Bronchial epithelial cell (primary cell): ENCODE measurements at regions not wholly inside any gene's neighbourhood (a gene's known extent, or its start where the extent isn't known, plus 50 kb on each side); places are given as distances from the start of the nearest gene placed in this dataset.
"Not testable (repeated sequence)": the region's sequence is repeated elsewhere in the genome, so short reads cannot be mapped to it uniquely, and the experiment has no call there.

Experiments used
- DNase-seq: peaks from one replicate; pipeline ENCODE4 v3.0.0-alpha.2; 2010; ENCODE audit warnings: low read depth
- FAIRE-seq: peaks from 2 replicates; lab custom pipeline; 2011; peaks lifted over from hg19 to GRCh38; lab: Jason Lieb, UNC
- H3K27me3 ChIP-seq: 2 replicates; pipeline ENCODE4 v1.5.1; 2011; ENCODE audit warnings: low read length; ENCODE audit not compliant: control insufficient read depth, insufficient read depth
- H3K36me3 ChIP-seq: 2 replicates; pipeline ENCODE4 v1.5.1; 2011; ENCODE audit warnings: low read length; ENCODE audit not compliant: control insufficient read depth, insufficient read depth
- H3K4me3 ChIP-seq: 2 replicates; pipeline ENCODE4 v1.5.1; 2011; ENCODE audit warnings: mild to moderate bottlenecking, low read depth, low read length, control low read depth
- TF ChIP-seq, protein P1 (sequence below): IDR thresholded peaks from 2 replicates; pipeline ENCODE4 v1.5.1; 2011; ENCODE audit warnings: mild to moderate bottlenecking, moderate library complexity, low read length, control low read depth, inconsistent platforms; ENCODE audit not compliant: insufficient read depth, severe bottlenecking

DNA sequence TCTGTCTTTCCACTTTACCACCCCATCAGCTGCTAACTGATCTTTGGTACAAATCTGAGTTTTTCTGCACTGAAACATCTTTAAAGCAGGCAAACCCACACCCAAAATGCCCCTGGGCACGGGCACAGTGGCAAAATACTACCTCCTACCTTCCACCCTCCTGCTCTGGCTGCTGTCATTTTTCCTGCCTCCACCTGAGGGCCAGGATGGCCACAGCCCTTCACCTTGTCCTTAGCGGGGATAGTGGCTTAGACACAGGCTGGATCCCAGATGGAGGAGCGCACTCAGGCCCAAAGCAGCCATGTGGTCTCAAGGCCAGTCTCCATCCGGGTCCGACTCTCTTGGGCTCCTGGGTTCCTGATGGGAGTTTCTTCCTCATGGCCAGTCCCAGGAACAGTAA lies 98.3 kb downstream of the HIF1AN start:
- TF ChIP-seq, protein P1, sequence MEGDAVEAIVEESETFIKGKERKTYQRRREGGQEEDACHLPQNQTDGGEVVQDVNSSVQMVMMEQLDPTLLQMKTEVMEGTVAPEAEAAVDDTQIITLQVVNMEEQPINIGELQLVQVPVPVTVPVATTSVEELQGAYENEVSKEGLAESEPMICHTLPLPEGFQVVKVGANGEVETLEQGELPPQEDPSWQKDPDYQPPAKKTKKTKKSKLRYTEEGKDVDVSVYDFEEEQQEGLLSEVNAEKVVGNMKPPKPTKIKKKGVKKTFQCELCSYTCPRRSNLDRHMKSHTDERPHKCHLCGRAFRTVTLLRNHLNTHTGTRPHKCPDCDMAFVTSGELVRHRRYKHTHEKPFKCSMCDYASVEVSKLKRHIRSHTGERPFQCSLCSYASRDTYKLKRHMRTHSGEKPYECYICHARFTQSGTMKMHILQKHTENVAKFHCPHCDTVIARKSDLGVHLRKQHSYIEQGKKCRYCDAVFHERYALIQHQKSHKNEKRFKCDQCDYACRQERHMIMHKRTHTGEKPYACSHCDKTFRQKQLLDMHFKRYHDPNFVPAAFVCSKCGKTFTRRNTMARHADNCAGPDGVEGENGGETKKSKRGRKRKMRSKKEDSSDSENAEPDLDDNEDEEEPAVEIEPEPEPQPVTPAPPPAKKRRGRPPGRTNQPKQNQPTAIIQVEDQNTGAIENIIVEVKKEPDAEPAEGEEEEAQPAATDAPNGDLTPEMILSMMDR: no peak
- H3K4me3 ChIP-seq: no peak overlapping the region
- no peaks in the 10 kb centered on the region for H3K36me3 ChIP-seq
- DNase-seq (no peak), FAIRE-seq (no peak)
- H3K27me3 ChIP-seq: peaks cover 9% of the 10 kb centered on the region

GRCh38 chr10:100636848-100637553 lies 101.3 kb downstream of the HIF1AN start:
- H3K36me3 ChIP-seq: no peaks in the 10 kb centered on the region
- peaks cover 9% of the 10 kb centered on the region for H3K27me3 ChIP-seq
- no peak overlapping the region for H3K4me3 ChIP-seq
- FAIRE-seq: no peak
- TF ChIP-seq, protein P1: no peak
- no peak for DNase-seq

DNA sequence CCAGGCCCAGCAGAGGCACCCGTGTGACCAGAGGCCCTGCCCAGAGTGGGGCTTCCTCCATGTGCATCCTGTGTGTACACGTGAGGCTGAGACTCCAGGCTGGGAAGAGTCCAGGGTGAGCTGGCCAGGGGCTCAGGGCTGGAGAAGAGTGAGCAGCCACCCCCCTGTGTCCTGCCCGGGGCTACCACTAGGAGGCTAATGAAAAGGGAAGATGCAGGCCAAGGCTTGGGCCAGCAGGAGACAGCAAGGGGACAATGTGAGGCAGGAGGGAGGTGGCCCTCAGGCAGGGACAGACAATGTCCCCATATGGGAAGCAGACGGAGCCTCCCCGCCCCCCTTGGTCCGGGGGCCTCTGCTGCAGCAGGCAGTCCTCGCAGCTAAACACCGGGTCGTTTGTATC lies 102.0 kb downstream of the HIF1AN start:
- no peak for DNase-seq
- Histone ChIP-seq H3K4me3 (no peak overlapping the region), H3K27me3 (peaks cover 13% of the 10 kb centered on the region), H3K36me3 (no peaks in the 10 kb centered on the region)
- TF ChIP-seq, protein P1: peak; percentile 66
- no peak for FAIRE-seq

- not testable (repeated sequence) for DNase-seq, H3K36me3 ChIP-seq, FAIRE-seq, H3K4me3 ChIP-seq
- H3K27me3 ChIP-seq: peaks cover 13% of the 10 kb centered on the region
Observed at GRCh38 chr10:100638969-100639368, 103.2 kb downstream of the HIF1AN start.

GRCh38 chr10:100642295-100642994 lies 102.9 kb upstream of the PAX2 start:
- DNase-seq (no peak), FAIRE-seq (no peak)
- TF ChIP-seq, protein P1: no peak
- Histone ChIP-seq H3K4me3 (no peak overlapping the region), H3K27me3 (peaks cover 10% of the 10 kb centered on the region), H3K36me3 (no peaks in the 10 kb centered on the region)

DNA sequence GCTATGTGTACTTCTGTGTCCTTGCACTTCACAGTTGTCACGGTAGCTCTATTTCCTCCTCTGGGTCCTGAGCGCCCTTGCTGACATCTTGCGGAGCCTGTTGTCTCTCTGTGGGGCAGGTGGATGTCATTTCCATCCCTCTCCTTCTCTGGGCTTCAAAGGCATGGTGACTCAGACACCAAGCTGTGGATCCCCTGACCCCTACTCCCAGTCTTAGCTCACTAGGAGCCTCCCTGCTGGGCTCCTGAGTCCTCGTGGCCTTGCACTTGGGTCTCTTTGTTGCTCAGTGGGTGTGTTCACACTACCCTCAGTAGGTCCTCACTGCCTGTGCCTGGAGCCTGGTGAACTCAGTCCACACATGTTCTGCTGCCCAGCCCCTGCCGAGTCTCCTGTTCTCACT lies 100.3 kb upstream of the PAX2 start:
- FAIRE-seq: peak; percentile 23
- Histone ChIP-seq H3K4me3 (no peak overlapping the region), H3K27me3 (peaks cover 10% of the 10 kb centered on the region), H3K36me3 (no peaks in the 10 kb centered on the region)
- no peak for DNase-seq
- TF ChIP-seq, protein P1: no peak
